GM23338 (cell line): ENCODE measurements at regions not wholly inside any gene's neighbourhood (a gene's known extent, or its start where the extent isn't known, plus 50 kb on each side); places are given as distances from the start of the nearest gene placed in this dataset.

Experiments
- ATAC-seq: fragments of 200-7000 bp; cut with Tn5 transposase; 3 replicates; pipeline ENCODE4 v1.9.1; 2020
- DNase-seq: peaks from one replicate; pipeline ENCODE4 v3.0.0-alpha.2; 2015; ENCODE audit warnings: low spot score
- H2AFZ ChIP-seq: fragments of 200-600 bp; sonication (generic); 2 replicates; pipeline ENCODE4 v1.8.0; 2016; ENCODE audit warnings: antibody characterized with exemption, mild to moderate bottlenecking, moderate library complexity
- H3F3A ChIP-seq: fragments of 200-600 bp; sonication (generic); replicated peaks from 2 replicates; pipeline ENCODE4 v1.8.0; 2017; ENCODE audit warnings: antibody characterized with exemption, mixed run types, low read depth
- H3K27ac ChIP-seq: fragments of 200-600 bp; sonication (generic); 2 replicates; pipeline ENCODE4 v1.6.1; 2016; ENCODE audit warnings: low read depth
- H3K27me3 ChIP-seq: fragments of 200-600 bp; sonication (generic); 2 replicates; pipeline ENCODE4 v1.8.0; 2016; ENCODE audit warnings: mild to moderate bottlenecking, mixed run types, moderate library complexity; ENCODE audit not compliant: insufficient read depth
- H3K36me3 ChIP-seq: fragments of 200-600 bp; sonication (generic); 2 replicates; pipeline ENCODE4 v1.8.0; 2016; ENCODE audit warnings: mild to moderate bottlenecking; ENCODE audit not compliant: insufficient read depth
- H3K4me1 ChIP-seq: fragments of 200-600 bp; sonication (generic); 2 replicates; pipeline ENCODE4 v1.8.0; 2016; ENCODE audit warnings: mild to moderate bottlenecking, moderate library complexity; ENCODE audit not compliant: insufficient read depth
- H3K4me2 ChIP-seq: fragments of 200-600 bp; sonication (generic); 2 replicates; pipeline ENCODE4 v1.7.1; 2017; ENCODE audit warnings: mixed run types
- H3K4me3 ChIP-seq: fragments of 200-600 bp; sonication (generic); 2 replicates; pipeline ENCODE4 v1.6.1; 2016; ENCODE audit warnings: mixed run types
- H3K79me2 ChIP-seq: fragments of 200-600 bp; sonication (generic); replicated peaks from 2 replicates; pipeline ENCODE4 v1.8.0; 2017; ENCODE audit warnings: mild to moderate bottlenecking; ENCODE audit not compliant: insufficient read depth
- H3K9me2 ChIP-seq: fragments of 200-600 bp; sonication (generic); 2 replicates; pipeline ENCODE4 v1.8.0; 2017; ENCODE audit not compliant: insufficient read depth
- H4K20me1 ChIP-seq: fragments of 200-600 bp; sonication (generic); replicated peaks from 2 replicates; pipeline ENCODE4 v1.8.0; 2017; ENCODE audit warnings: mild to moderate bottlenecking; ENCODE audit not compliant: insufficient read depth
- H3K27ac Mint-ChIP-seq: 2 replicates; pipeline ENCODE4 v1.8.0; 2020; ENCODE audit warnings: inconsistent platforms, mild to moderate bottlenecking, moderate library complexity, mixed read lengths
- H3K27me3 Mint-ChIP-seq: 3 replicates; pipeline ENCODE4 v1.8.0; 2022; ENCODE audit warnings: low read depth, mild to moderate bottlenecking, moderate library complexity, mixed read lengths, inconsistent platforms; ENCODE audit not compliant: insufficient read depth, poor library complexity
- H3K36me3 Mint-ChIP-seq: 3 replicates; pipeline ENCODE4 v1.8.0; 2021; ENCODE audit warnings: low read depth, mild to moderate bottlenecking, inconsistent platforms, moderate library complexity, mixed read lengths
- H3K4me1 Mint-ChIP-seq: 3 replicates; pipeline ENCODE4 v1.8.0; 2020; ENCODE audit warnings: mild to moderate bottlenecking, inconsistent platforms, mixed read lengths
- H3K4me3 Mint-ChIP-seq: 3 replicates; pipeline ENCODE4 v1.8.0; 2021; ENCODE audit warnings: moderate library complexity, mild to moderate bottlenecking, inconsistent platforms, mixed read lengths
- H3K9me3 Mint-ChIP-seq: 3 replicates; pipeline ENCODE4 v1.8.0; 2020; ENCODE audit warnings: moderate library complexity, mild to moderate bottlenecking, inconsistent platforms, mixed read lengths
- CTCF ChIP-seq, 2 experiments: fragments of 200-600 bp in 1 of 2; sonication (generic) in 1 of 2; conservative IDR thresholded peaks; 2 replicates each; pipeline versions ENCODE4 v1.5.1 to v1.6.1; 2016 to 2017; ENCODE audit warnings: antibody characterized with exemption in 2 of 2, low read depth in 2 of 2, mild to moderate bottlenecking in 2 of 2, moderate library complexity in 1 of 2
- EZH2phosphoT487 ChIP-seq: fragments of 200-600 bp; sonication (generic); IDR thresholded peaks from one replicate; pipeline ENCODE4 v1.8.1; 2018; ENCODE audit warnings: antibody characterized with exemption; ENCODE audit not compliant: unreplicated experiment
- JUNB ChIP-seq: IDR thresholded peaks from one replicate; pipeline ENCODE4 v1.6.1; 2016; ENCODE audit warnings: antibody characterized with exemption; ENCODE audit not compliant: unreplicated experiment
- POLR2AphosphoS5 ChIP-seq: IDR thresholded peaks from 2 replicates; pipeline ENCODE4 v1.6.1; 2016; ENCODE audit warnings: antibody characterized with exemption, low read depth
- STAT1 ChIP-seq: IDR thresholded peaks from one replicate; pipeline ENCODE4 v1.6.1; 2016; ENCODE audit warnings: antibody characterized with exemption; ENCODE audit not compliant: unreplicated experiment
- ZNF331 ChIP-seq: fragments of 250-450 bp; sonication (Bioruptor Pico); IDR thresholded peaks from 2 replicates; pipeline ENCODE4 v1.5.0; 2020; ENCODE audit warnings: low read depth, mild to moderate bottlenecking, moderate library complexity
- ZNF462 ChIP-seq: fragments of 250-450 bp; sonication (Bioruptor Pico); IDR thresholded peaks from 2 replicates; pipeline ENCODE4 v1.5.0; 2020; ENCODE audit warnings: mild to moderate bottlenecking, moderate library complexity

- Mint-ChIP-seq H3K4me1 (peaks cover 31% of the 10 kb centered on the region), H3K36me3 (no peaks in the 10 kb centered on the region), H3K4me3 (peak overlapping the region; percentile 38; the same call in 2 of the 3 replicates), H3K27me3 (peaks cover 3% of the 10 kb centered on the region), H3K27ac (peak overlapping the region; percentile 57; the same call in 1 of the 2 replicates), H3K9me3 (no peaks in the 10 kb centered on the region)
- Histone ChIP-seq H3K9me2 (no peaks in the 10 kb centered on the region), H3F3A (no peaks in the 10 kb centered on the region), H4K20me1 (no peaks in the 10 kb centered on the region), H3K79me2 (no peaks in the 10 kb centered on the region), H2AFZ (no peak overlapping the region), H3K4me2 (peak overlapping the region; percentile 60), H3K27ac (no peak overlapping the region), H3K4me3 (0 out of 2 replicates have a peak overlapping the region, but pooled peaks have one; percentile 12), H3K36me3 (no peaks in the 10 kb centered on the region), H3K4me1 (peaks cover 16% of the 10 kb centered on the region), H3K27me3 (no peaks in the 10 kb centered on the region)
- peak; percentile 90 for ATAC-seq
- peak; percentile 69 for DNase-seq
- TF ChIP-seq ZNF462 (CRISPR knock-in tag) = peak; percentile 14; the same call in 1 of the 2 replicates
- TF ChIP-seq ZNF331 (CRISPR knock-in tag) = no peak
These were observed 77.4 kb upstream of the SEM1 start for GRCh38 chr7:96786998-96787395.

GRCh38 chr7:96789914-96790313, 80.3 kb upstream of the SEM1 start:
- Histone ChIP-seq H3K4me1 (peaks cover 16% of the 10 kb centered on the region), H2AFZ (no peak overlapping the region), H3K9me2 (0 out of 2 replicates have a peak, but pooled peaks cover 5% of the 10 kb centered on the region), H3F3A (no peaks in the 10 kb centered on the region), H3K27ac (no peak overlapping the region), H3K4me3 (no peak overlapping the region), H3K79me2 (no peaks in the 10 kb centered on the region), H3K4me2 (no peak overlapping the region), H4K20me1 (no peaks in the 10 kb centered on the region), H3K27me3 (no peaks in the 10 kb centered on the region), H3K36me3 (no peaks in the 10 kb centered on the region)
- H3K36me3 Mint-ChIP-seq = no peaks in the 10 kb centered on the region
- no peak for DNase-seq
- no peak overlapping the region for H3K27ac Mint-ChIP-seq
- no peak overlapping the region for H3K4me3 Mint-ChIP-seq
- ATAC-seq = no peak
- H3K27me3 Mint-ChIP-seq = peaks cover 3% of the 10 kb centered on the region
- H3K9me3 Mint-ChIP-seq = no peaks in the 10 kb centered on the region
- TF ChIP-seq EZH2phosphoT487 (no peak), ZNF331 (CRISPR knock-in tag) (no peak), CTCF (conservative IDR thresholded peaks at IDR 0.05; ENCODE audit: low read depth in 2 of 2) (no peak), JUNB (no peak), POLR2AphosphoS5 (no peak), STAT1 (no peak)
- peaks cover 31% of the 10 kb centered on the region for H3K4me1 Mint-ChIP-seq
